ENCODE measurements at regions not wholly inside any gene's neighbourhood (a gene's known extent, or its start where the extent isn't known, plus 50 kb on each side); places are given as distances from the start of the nearest gene placed in this dataset.
"Not testable (repeated sequence)": the region's sequence is repeated elsewhere in the genome, so short reads cannot be mapped to it uniquely, and the experiment has no call there.

GRCh38 chr2:87669633-87670231, 78.2 kb upstream of the PLGLB2 start:
- not testable (repeated sequence) for TF ChIP-seq POLR2A (IDR thresholded peaks at IDR 0.05; ENCODE audit: low read length); GATA1 (IDR thresholded peaks at IDR 0.05; ENCODE audit: low read depth, low read length)
